WTC11 (cell line): ENCODE measurements at regions not wholly inside any gene's neighbourhood (a gene's known extent, or its start where the extent isn't known, plus 50 kb on each side); places are given as distances from the start of the nearest gene placed in this dataset.
A peak's percentile ranks its signal among the peaks of the same experiment; 100 is the strongest.

Experiments used
- ATAC-seq: fragments of 200-7000 bp; cut with Tn5 transposase; 2 replicates; pipeline ENCODE4 v1.10.0; 2021; ENCODE audit warnings: mild to moderate bottlenecking, moderate library complexity
- CTCF ChIA-PET: fragments of 300-600 bp; sonication (Branson Sonifier 250); formaldehyde crosslinking; loops from one replicate; lab custom pipeline; 2021; ENCODE audit warnings: antibody characterized with exemption; lab: Charles Lee
- POLR2A ChIA-PET: fragments of 350-600 bp; sonication (Branson Sonifier 250); formaldehyde crosslinking; loops from one replicate; lab custom pipeline; 2021; ENCODE audit warnings: antibody characterized with exemption; lab: Charles Lee
- DNase-seq: peaks from one replicate; pipeline ENCODE4 v3.0.0; 2021; ENCODE audit warnings: low spot score
- H3K27ac Mint-ChIP-seq: 2 replicates; pipeline ENCODE4 v1.8.0; 2021; ENCODE audit warnings: mixed read lengths
- H3K27me3 Mint-ChIP-seq: 2 replicates; pipeline ENCODE4 v1.8.0; 2021; ENCODE audit warnings: low read depth, mild to moderate bottlenecking, moderate library complexity, mixed read lengths
- H3K36me3 Mint-ChIP-seq: 2 replicates; pipeline ENCODE4 v1.8.0; 2021; ENCODE audit warnings: mixed read lengths
- H3K4me1 Mint-ChIP-seq: 2 replicates; pipeline ENCODE4 v1.8.0; 2022; ENCODE audit warnings: mixed read lengths
- H3K4me3 Mint-ChIP-seq: 2 replicates; pipeline ENCODE4 v1.8.0; 2021; ENCODE audit warnings: mild to moderate bottlenecking, moderate library complexity, mixed read lengths
- H3K9me3 Mint-ChIP-seq: 2 replicates; pipeline ENCODE4 v1.8.0; 2021; ENCODE audit warnings: mixed read lengths
- HMGA2 ChIP-seq: fragments of 250-450 bp; sonication (Bioruptor Pico); IDR thresholded peaks from 2 replicates; pipeline ENCODE4 v1.4.0; 2021; ENCODE audit warnings: mild to moderate bottlenecking, moderate library complexity
- JUN ChIP-seq: sonication (generic); formaldehyde crosslinking; IDR thresholded peaks from 2 replicates; pipeline ENCODE4 v1.8.0; 2023; ENCODE audit warnings: mild to moderate bottlenecking, missing genetic modification reagents
- MXD4 ChIP-seq: fragments of 250-450 bp; sonication (Bioruptor Pico); IDR thresholded peaks from 2 replicates; pipeline ENCODE4 v1.8.0; 2021; ENCODE audit warnings: mild to moderate bottlenecking, moderate library complexity, borderline replicate concordance
- ZNF317 ChIP-seq: sonication (generic); formaldehyde crosslinking; IDR thresholded peaks from 2 replicates; pipeline ENCODE4 v1.8.1; 2023; ENCODE audit warnings: low read depth, mild to moderate bottlenecking, moderate library complexity, missing genetic modification reagents, borderline replicate concordance
- ZNF416 ChIP-seq: fragments of 250-450 bp; sonication (Bioruptor Pico); IDR thresholded peaks from 2 replicates; pipeline ENCODE4 v1.9.0; 2021; ENCODE audit warnings: mild to moderate bottlenecking, inconsistent platforms
- TF ChIP-seq, protein P1 (sequence below): sonication (generic); formaldehyde crosslinking; IDR thresholded peaks from 2 replicates; pipeline ENCODE4 v1.8.0; 2022; ENCODE audit warnings: missing genetic modification reagents
- TF ChIP-seq, protein P2 (sequence below): sonication (generic); formaldehyde crosslinking; IDR thresholded peaks from 2 replicates; pipeline ENCODE4 v1.8.1; 2023; ENCODE audit warnings: mild to moderate bottlenecking, missing genetic modification reagents, moderate library complexity
- TF ChIP-seq, protein P3 (sequence below): fragments of 250-450 bp; sonication (Bioruptor Pico); IDR thresholded peaks from 2 replicates; pipeline ENCODE4 v1.9.0; 2021; ENCODE audit warnings: mild to moderate bottlenecking
- TF ChIP-seq, protein P4 (sequence below): sonication (generic); formaldehyde crosslinking; IDR thresholded peaks from 2 replicates; pipeline ENCODE4 v1.8.1; 2023; ENCODE audit warnings: mild to moderate bottlenecking, moderate library complexity, missing genetic modification reagents
- TF ChIP-seq, protein P5 (sequence below): sonication (generic); formaldehyde crosslinking; IDR thresholded peaks from 2 replicates; pipeline ENCODE4 v1.8.0; 2022; ENCODE audit warnings: mild to moderate bottlenecking, missing genetic modification reagents
- TF ChIP-seq, protein P6 (sequence below): sonication (generic); formaldehyde crosslinking; IDR thresholded peaks from 2 replicates; pipeline ENCODE4 v1.8.1; 2022; ENCODE audit warnings: low read depth, mild to moderate bottlenecking, moderate library complexity, missing genetic modification reagents, borderline replicate concordance

DNA sequence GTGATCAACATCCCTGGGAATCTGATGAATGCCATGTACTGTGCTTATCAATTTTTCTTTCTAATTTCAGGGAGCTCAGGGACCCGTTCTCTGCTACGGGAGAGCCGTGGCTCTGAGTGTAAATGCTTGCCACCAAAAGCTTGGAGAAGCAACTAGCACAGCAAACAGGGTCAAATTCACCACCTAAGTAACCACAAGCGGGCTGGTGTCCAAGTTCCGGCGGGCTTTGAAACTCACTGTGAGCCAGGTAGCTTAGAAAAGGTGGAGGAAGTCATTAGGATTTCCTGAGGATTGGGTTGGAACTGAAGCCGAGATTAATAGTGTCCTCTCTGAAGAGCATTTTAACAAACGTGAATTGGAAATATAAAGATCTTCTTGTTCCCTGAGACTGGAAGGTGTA, 87.2 kb downstream of the CLDN34 start:
- no peaks in the 10 kb centered on the region for H3K27me3 Mint-ChIP-seq
- ATAC-seq, result no peak
- TF ChIP-seq ZNF416 (CRISPR knock-in tag), result no peak
- TF ChIP-seq, protein P1, sequence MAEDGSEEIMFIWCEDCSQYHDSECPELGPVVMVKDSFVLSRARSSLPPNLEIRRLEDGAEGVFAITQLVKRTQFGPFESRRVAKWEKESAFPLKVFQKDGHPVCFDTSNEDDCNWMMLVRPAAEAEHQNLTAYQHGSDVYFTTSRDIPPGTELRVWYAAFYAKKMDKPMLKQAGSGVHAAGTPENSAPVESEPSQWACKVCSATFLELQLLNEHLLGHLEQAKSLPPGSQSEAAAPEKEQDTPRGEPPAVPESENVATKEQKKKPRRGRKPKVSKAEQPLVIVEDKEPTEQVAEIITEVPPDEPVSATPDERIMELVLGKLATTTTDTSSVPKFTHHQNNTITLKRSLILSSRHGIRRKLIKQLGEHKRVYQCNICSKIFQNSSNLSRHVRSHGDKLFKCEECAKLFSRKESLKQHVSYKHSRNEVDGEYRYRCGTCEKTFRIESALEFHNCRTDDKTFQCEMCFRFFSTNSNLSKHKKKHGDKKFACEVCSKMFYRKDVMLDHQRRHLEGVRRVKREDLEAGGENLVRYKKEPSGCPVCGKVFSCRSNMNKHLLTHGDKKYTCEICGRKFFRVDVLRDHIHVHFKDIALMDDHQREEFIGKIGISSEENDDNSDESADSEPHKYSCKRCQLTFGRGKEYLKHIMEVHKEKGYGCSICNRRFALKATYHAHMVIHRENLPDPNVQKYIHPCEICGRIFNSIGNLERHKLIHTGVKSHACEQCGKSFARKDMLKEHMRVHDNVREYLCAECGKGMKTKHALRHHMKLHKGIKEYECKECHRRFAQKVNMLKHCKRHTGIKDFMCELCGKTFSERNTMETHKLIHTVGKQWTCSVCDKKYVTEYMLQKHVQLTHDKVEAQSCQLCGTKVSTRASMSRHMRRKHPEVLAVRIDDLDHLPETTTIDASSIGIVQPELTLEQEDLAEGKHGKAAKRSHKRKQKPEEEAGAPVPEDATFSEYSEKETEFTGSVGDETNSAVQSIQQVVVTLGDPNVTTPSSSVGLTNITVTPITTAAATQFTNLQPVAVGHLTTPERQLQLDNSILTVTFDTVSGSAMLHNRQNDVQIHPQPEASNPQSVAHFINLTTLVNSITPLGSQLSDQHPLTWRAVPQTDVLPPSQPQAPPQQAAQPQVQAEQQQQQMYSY (CRISPR knock-in tag), result peak; percentile 39
- TF ChIP-seq MXD4 (CRISPR knock-in tag), result no peak
- TF ChIP-seq, all 79 proteins: peak for 1
- POLR2A ChIA-PET, result no interaction called here
- Mint-ChIP-seq H3K4me3 (no peak overlapping the region), H3K27ac (no peak overlapping the region), H3K4me1 (peaks cover 33% of the 10 kb centered on the region), H3K9me3 (peaks cover 5% of the 10 kb centered on the region), H3K36me3 (peaks cover 8% of the 10 kb centered on the region)
- CTCF ChIA-PET, result no interaction called here
- no peak for DNase-seq

DNA sequence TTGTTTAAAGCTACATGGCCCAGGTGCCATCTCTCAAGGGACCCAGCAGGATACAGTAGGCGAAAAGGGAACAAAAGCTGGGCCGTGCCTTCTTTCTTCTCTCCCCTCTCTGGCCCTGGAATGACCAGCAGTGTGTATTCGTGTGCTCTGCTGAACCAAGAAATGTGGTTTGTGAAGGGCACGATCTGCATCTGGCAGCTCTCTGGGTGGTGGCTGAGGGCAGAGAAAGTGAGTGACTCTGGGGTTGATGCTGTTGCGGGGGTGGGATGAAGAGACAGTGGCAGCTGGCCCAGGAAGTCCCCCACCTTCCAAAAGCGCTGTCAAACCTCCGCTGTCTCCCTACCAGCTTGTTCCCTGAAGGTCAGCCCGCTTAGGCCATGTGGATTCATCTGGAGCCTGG, 88.3 kb downstream of the CLDN34 start:
- no peak for TF ChIP-seq ZNF317 (CRISPR knock-in tag)
- TF ChIP-seq, protein P2, sequence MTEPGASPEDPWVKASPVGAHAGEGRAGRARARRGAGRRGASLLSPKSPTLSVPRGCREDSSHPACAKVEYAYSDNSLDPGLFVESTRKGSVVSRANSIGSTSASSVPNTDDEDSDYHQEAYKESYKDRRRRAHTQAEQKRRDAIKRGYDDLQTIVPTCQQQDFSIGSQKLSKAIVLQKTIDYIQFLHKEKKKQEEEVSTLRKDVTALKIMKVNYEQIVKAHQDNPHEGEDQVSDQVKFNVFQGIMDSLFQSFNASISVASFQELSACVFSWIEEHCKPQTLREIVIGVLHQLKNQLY (CRISPR knock-in tag), result no peak
- TF ChIP-seq, protein P3, sequence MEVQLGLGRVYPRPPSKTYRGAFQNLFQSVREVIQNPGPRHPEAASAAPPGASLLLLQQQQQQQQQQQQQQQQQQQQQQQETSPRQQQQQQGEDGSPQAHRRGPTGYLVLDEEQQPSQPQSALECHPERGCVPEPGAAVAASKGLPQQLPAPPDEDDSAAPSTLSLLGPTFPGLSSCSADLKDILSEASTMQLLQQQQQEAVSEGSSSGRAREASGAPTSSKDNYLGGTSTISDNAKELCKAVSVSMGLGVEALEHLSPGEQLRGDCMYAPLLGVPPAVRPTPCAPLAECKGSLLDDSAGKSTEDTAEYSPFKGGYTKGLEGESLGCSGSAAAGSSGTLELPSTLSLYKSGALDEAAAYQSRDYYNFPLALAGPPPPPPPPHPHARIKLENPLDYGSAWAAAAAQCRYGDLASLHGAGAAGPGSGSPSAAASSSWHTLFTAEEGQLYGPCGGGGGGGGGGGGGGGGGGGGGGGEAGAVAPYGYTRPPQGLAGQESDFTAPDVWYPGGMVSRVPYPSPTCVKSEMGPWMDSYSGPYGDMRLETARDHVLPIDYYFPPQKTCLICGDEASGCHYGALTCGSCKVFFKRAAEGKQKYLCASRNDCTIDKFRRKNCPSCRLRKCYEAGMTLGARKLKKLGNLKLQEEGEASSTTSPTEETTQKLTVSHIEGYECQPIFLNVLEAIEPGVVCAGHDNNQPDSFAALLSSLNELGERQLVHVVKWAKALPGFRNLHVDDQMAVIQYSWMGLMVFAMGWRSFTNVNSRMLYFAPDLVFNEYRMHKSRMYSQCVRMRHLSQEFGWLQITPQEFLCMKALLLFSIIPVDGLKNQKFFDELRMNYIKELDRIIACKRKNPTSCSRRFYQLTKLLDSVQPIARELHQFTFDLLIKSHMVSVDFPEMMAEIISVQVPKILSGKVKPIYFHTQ (CRISPR knock-in tag), result no peak
- TF ChIP-seq, protein P4, sequence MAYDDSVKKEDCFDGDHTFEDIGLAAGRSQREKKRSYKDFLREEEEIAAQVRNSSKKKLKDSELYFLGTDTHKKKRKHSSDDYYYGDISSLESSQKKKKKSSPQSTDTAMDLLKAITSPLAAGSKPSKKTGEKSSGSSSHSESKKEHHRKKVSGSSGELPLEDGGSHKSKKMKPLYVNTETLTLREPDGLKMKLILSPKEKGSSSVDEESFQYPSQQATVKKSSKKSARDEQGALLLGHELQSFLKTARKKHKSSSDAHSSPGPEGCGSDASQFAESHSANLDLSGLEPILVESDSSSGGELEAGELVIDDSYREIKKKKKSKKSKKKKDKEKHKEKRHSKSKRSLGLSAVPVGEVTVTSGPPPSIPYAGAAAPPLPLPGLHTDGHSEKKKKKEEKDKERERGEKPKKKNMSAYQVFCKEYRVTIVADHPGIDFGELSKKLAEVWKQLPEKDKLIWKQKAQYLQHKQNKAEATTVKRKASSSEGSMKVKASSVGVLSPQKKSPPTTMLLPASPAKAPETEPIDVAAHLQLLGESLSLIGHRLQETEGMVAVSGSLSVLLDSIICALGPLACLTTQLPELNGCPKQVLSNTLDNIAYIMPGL (CRISPR knock-in tag), result no peak
- no peak for TF ChIP-seq JUN (CRISPR knock-in tag)
- TF ChIP-seq, protein P5, sequence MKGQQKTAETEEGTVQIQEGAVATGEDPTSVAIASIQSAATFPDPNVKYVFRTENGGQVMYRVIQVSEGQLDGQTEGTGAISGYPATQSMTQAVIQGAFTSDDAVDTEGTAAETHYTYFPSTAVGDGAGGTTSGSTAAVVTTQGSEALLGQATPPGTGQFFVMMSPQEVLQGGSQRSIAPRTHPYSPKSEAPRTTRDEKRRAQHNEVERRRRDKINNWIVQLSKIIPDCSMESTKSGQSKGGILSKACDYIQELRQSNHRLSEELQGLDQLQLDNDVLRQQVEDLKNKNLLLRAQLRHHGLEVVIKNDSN, result no peak
- TF ChIP-seq, protein P6, sequence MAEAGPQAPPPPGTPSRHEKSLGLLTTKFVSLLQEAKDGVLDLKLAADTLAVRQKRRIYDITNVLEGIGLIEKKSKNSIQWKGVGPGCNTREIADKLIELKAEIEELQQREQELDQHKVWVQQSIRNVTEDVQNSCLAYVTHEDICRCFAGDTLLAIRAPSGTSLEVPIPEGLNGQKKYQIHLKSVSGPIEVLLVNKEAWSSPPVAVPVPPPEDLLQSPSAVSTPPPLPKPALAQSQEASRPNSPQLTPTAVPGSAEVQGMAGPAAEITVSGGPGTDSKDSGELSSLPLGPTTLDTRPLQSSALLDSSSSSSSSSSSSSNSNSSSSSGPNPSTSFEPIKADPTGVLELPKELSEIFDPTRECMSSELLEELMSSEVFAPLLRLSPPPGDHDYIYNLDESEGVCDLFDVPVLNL (CRISPR knock-in tag), result no peak
- TF ChIP-seq HMGA2 (CRISPR knock-in tag), result no peak
- TF ChIP-seq ZNF416 (CRISPR knock-in tag), result no peak
- H3K9me3 Mint-ChIP-seq, result peaks cover 5% of the 10 kb centered on the region
- peaks cover 28% of the 10 kb centered on the region for H3K4me1 Mint-ChIP-seq
- H3K36me3 Mint-ChIP-seq, result peaks cover 8% of the 10 kb centered on the region
- CTCF ChIA-PET, result no interaction called here
- no peak overlapping the region for H3K4me3 Mint-ChIP-seq
- H3K27me3 Mint-ChIP-seq, result no peaks in the 10 kb centered on the region
- POLR2A ChIA-PET, result no interaction called here
- H3K27ac Mint-ChIP-seq, result no peak overlapping the region
- DNase-seq (no peak), ATAC-seq (no peak)
